AG10803 (cell line): ENCODE measurements at regions not wholly inside any gene's neighbourhood (a gene's known extent, or its start where the extent isn't known, plus 50 kb on each side); places are given as distances from the start of the nearest gene placed in this dataset.

Source experiments
- DNase-seq: peaks from one replicate; pipeline ENCODE4 v3.0.0; 2010; ENCODE audit warnings: low read depth
- H3K4me3 ChIP-seq: 2 replicates; pipeline ENCODE4 v1.5.1; 2011; ENCODE audit warnings: mild to moderate bottlenecking, low read length, control low read depth
- CTCF ChIP-seq: conservative IDR thresholded peaks from 2 replicates; pipeline ENCODE4 v1.5.1; 2011; ENCODE audit warnings: mild to moderate bottlenecking, low read length, control low read depth, inconsistent platforms

- no peak for DNase-seq
- no peak for TF ChIP-seq CTCF
- H3K4me3 ChIP-seq = no peak overlapping the region
Measured at GRCh38 chr5:62001640-62002039, 304.4 kb upstream of the KIF2A start.

- no peak for DNase-seq
- no peak overlapping the region for H3K4me3 ChIP-seq
- no peak for TF ChIP-seq CTCF
Measured at GRCh38 chr5:62002436-62002835, 303.6 kb upstream of the KIF2A start.

GRCh38 chr5:62005551-62005950, 300.5 kb upstream of the KIF2A start:
- H3K4me3 ChIP-seq = no peak overlapping the region
- no peak for TF ChIP-seq CTCF
- no peak for DNase-seq

- TF ChIP-seq CTCF = no peak
- DNase-seq = no peak
- no peak overlapping the region for H3K4me3 ChIP-seq
Measured at GRCh38 chr5:62007457-62007856, 298.5 kb upstream of the KIF2A start.

GRCh38 chr5:62011089-62011664, 294.8 kb upstream of the KIF2A start:
- no peak for DNase-seq
- no peak overlapping the region for H3K4me3 ChIP-seq
- TF ChIP-seq CTCF = no peak

GRCh38 chr5:62017092-62017491, 288.9 kb upstream of the KIF2A start:
- H3K4me3 ChIP-seq = no peak overlapping the region
- DNase-seq = peak; percentile 43
- no peak for TF ChIP-seq CTCF

- peak; percentile 6 for DNase-seq
- no peak for TF ChIP-seq CTCF
- no peak overlapping the region for H3K4me3 ChIP-seq
Measured at GRCh38 chr5:62029303-62029702, 276.7 kb upstream of the KIF2A start.
